Liver (tissue), 8 donors: ENCODE measurements at regions not wholly inside any gene's neighbourhood (a gene's known extent, or its start where the extent isn't known, plus 50 kb on each side); places are given as distances from the start of the nearest gene placed in this dataset.
"Not testable (repeated sequence)": the region's sequence is repeated elsewhere in the genome, so short reads cannot be mapped to it uniquely, and the experiment has no call there.

Experiments
- DNase-seq: peaks from one replicate; pipeline ENCODE4 v3.0.0-alpha.2; 2017; ENCODE audit warnings: low spot score
- H3K27ac ChIP-seq, 2 donors: one replicate each; pipeline ENCODE4 v1.7.0; 2013; ENCODE audit warnings: inconsistent platforms in 2 of 2, low read length in 2 of 2, control low read depth in 1 of 2, low read depth in 1 of 2, mild to moderate bottlenecking in 1 of 2
- H3K27me3 ChIP-seq, 4 donors: one replicate each; pipeline versions ENCODE4 v1.6.1 to v1.7.0; 2013; ENCODE audit warnings: low read length in 3 of 4, inconsistent platforms in 1 of 4, mild to moderate bottlenecking in 1 of 4, moderate library complexity in 1 of 4; ENCODE audit not compliant: control insufficient read depth in 4 of 4, insufficient read depth in 4 of 4
- H3K36me3 ChIP-seq, 4 donors: one replicate each; pipeline versions ENCODE4 v1.6.1 to v1.7.0; 2013; ENCODE audit warnings: low read length in 3 of 4, mild to moderate bottlenecking in 3 of 4, low read depth in 1 of 4, moderate library complexity in 1 of 4; ENCODE audit not compliant: control insufficient read depth in 4 of 4, insufficient read depth in 3 of 4
- H3K4me1 ChIP-seq, 4 donors: one replicate each; pipeline versions ENCODE4 v1.6.1 to v1.7.0; 2013; ENCODE audit warnings: low read length in 3 of 4, mild to moderate bottlenecking in 3 of 4, moderate library complexity in 1 of 4; ENCODE audit not compliant: control insufficient read depth in 4 of 4, insufficient read depth in 4 of 4
- H3K4me3 ChIP-seq, 3 donors: one replicate each; pipeline versions ENCODE4 v1.6.1 to v1.7.0; 2013; ENCODE audit warnings: low read length in 3 of 3, control low read depth in 1 of 3, low read depth in 1 of 3, mild to moderate bottlenecking in 1 of 3
- H3K9ac ChIP-seq, 2 donors: one replicate each; pipeline ENCODE4 v1.7.0; 2013; ENCODE audit warnings: low read length in 2 of 2, mild to moderate bottlenecking in 2 of 2, moderate library complexity in 2 of 2, control low read depth in 1 of 2, low read depth in 1 of 2
- H3K9me3 ChIP-seq, 4 donors: one replicate each; pipeline versions ENCODE4 v1.6.1 to v1.7.0; 2013; ENCODE audit warnings: low read length in 3 of 4; ENCODE audit not compliant: control insufficient read depth in 4 of 4
- EGR1 ChIP-seq, 2 donors: IDR thresholded peaks; 2 replicates each; pipeline ENCODE4 v1.6.1; 2016 to 2018; ENCODE audit warnings: antibody characterized with exemption in 2 of 2, low read depth in 2 of 2
- FOXA1 ChIP-seq: IDR thresholded peaks from 2 replicates; pipeline ENCODE4 v1.6.1; 2016; ENCODE audit warnings: antibody characterized with exemption
- FOXA2 ChIP-seq: IDR thresholded peaks from 2 replicates; pipeline ENCODE4 v1.6.1; 2016; ENCODE audit warnings: antibody characterized with exemption
- GABPA ChIP-seq, 2 donors: IDR thresholded peaks in 1 of 2; conservative IDR thresholded peaks in 1 of 2; 2 replicates each; pipeline ENCODE4 v1.6.1; 2016; ENCODE audit warnings: antibody characterized with exemption in 2 of 2, mild to moderate bottlenecking in 1 of 2, moderate library complexity in 1 of 2
- HNF4A ChIP-seq, 2 donors: conservative IDR thresholded peaks; 2 replicates each; pipeline ENCODE4 v1.6.1; 2016; ENCODE audit warnings: antibody characterized with exemption in 2 of 2, mild to moderate bottlenecking in 2 of 2
- HNF4G ChIP-seq: IDR thresholded peaks from 2 replicates; pipeline ENCODE4 v1.6.1; 2016; ENCODE audit warnings: antibody characterized with exemption
- JUND ChIP-seq, 2 donors: IDR thresholded peaks; 2 replicates each; pipeline ENCODE4 v1.6.1; 2016; ENCODE audit warnings: antibody characterized with exemption in 2 of 2
- NR2F2 ChIP-seq: IDR thresholded peaks from 2 replicates; pipeline ENCODE4 v1.6.1; 2016; ENCODE audit warnings: antibody characterized with exemption
- RAD21 ChIP-seq, 2 donors: IDR thresholded peaks; 2 replicates each; pipeline ENCODE4 v1.6.1; 2016; ENCODE audit warnings: antibody characterized with exemption in 2 of 2, mild to moderate bottlenecking in 2 of 2
- RXRA ChIP-seq, 2 donors: IDR thresholded peaks; 2 replicates each; pipeline ENCODE4 v1.6.1; 2017 to 2018; ENCODE audit warnings: antibody characterized with exemption in 2 of 2, mild to moderate bottlenecking in 1 of 2
- SP1 ChIP-seq: IDR thresholded peaks from 2 replicates; pipeline ENCODE4 v1.6.1; 2018; ENCODE audit warnings: antibody characterized with exemption, mild to moderate bottlenecking
- TAF1 ChIP-seq: conservative IDR thresholded peaks from 2 replicates; pipeline ENCODE4 v1.6.1; 2016; ENCODE audit warnings: antibody characterized with exemption, mild to moderate bottlenecking
- YY1 ChIP-seq: IDR thresholded peaks from 2 replicates; pipeline ENCODE4 v1.6.1; 2016; ENCODE audit warnings: antibody characterized with exemption, mild to moderate bottlenecking
- WGBS: extraction: QIAGEN DNeasy Blood & Tissue Kit; methylation state at CpG from one replicate; pipeline ENCODE4 v1.1.7; 2013; 5-methylcytosine and 5-hydroxymethylcytosine counted together
- TF ChIP-seq, protein P1 (sequence below): IDR thresholded peaks from 2 replicates; pipeline ENCODE4 v1.6.1; 2016; ENCODE audit warnings: antibody characterized with exemption
- TF ChIP-seq, protein P2 (sequence below): IDR thresholded peaks from 2 replicates; pipeline ENCODE4 v1.6.1; 2016; ENCODE audit warnings: antibody characterized with exemption
- TF ChIP-seq, protein P3 (sequence below): IDR thresholded peaks from 2 replicates; pipeline ENCODE4 v1.6.1; 2016; ENCODE audit warnings: antibody characterized with exemption
- TF ChIP-seq, protein P4 (sequence below): IDR thresholded peaks from 2 replicates; pipeline ENCODE4 v1.6.1; 2016; ENCODE audit warnings: antibody characterized with exemption, mild to moderate bottlenecking
- TF ChIP-seq, protein P5 (sequence below): fragments of 150-350 bp; IDR thresholded peaks from 2 replicates; pipeline ENCODE4 v1.5.1; 2017; ENCODE audit warnings: improper control_type of control experiment, low read depth, low read length; ENCODE audit not compliant: missing input control
- donor health status: healthy.
- donor health status: healthy.
- donor health status: healthy.
- donor health status: healthy.
- donor health status: healthy.

DNA sequence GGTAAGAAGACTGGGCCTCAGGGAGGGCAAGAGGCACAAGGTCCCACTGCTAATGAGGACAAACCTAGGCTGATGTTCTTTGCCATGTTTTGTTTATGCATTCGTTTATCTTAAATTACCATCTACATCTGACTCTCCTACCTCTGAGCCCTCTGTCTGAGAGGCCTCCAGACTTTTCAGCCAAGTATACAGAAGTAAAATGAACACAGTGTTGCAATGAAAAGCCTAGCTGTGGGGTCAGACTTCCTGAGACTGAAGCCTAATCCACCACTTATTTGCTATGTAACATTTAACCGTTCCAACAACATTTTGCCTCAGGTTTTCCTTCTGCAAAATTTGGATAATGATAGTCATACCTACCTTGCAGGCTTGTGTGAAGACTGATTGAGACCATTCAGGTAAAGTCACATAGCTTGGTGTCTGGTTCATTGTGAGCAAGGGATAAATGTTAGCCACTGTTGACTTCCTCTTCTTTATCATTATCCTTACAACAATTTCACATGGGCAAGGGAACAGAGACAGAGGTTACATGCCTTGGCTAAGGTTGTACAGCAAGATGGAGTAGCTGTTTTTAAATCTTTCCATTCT, 374.9 kb upstream of the CLINT1 start:
- Histone ChIP-seq H3K9me3 (no peaks in the 10 kb centered on the region), H3K27ac (no peak overlapping the region), H3K36me3 (no peaks in the 10 kb centered on the region), H3K9ac (no peak overlapping the region), H3K4me3 (no peak overlapping the region), H3K27me3 (no peaks in the 10 kb centered on the region), H3K4me1 (no peaks in the 10 kb centered on the region)
- TF ChIP-seq YY1 (no peak), JUND (IDR thresholded peaks at IDR 0.05) (no peak), GABPA (IDR thresholded peaks at IDR 0.05 in 1 of 2, conservative IDR thresholded peaks at IDR 0.05 in 1 of 2) (no peak), RAD21 (IDR thresholded peaks at IDR 0.05) (no peak), TAF1 (no peak), NR2F2 (no peak), HNF4A (conservative IDR thresholded peaks at IDR 0.05) (no peak), RXRA (IDR thresholded peaks at IDR 0.05) (no peak), FOXA1 (no peak), FOXA2 (no peak), HNF4G (no peak), SP1 (no peak), EGR1 (IDR thresholded peaks at IDR 0.05; ENCODE audit: low read depth in 2 of 2) (no peak)
- TF ChIP-seq, protein P1, sequence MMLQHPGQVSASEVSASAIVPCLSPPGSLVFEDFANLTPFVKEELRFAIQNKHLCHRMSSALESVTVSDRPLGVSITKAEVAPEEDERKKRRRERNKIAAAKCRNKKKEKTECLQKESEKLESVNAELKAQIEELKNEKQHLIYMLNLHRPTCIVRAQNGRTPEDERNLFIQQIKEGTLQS = no peak
- TF ChIP-seq, protein P2, sequence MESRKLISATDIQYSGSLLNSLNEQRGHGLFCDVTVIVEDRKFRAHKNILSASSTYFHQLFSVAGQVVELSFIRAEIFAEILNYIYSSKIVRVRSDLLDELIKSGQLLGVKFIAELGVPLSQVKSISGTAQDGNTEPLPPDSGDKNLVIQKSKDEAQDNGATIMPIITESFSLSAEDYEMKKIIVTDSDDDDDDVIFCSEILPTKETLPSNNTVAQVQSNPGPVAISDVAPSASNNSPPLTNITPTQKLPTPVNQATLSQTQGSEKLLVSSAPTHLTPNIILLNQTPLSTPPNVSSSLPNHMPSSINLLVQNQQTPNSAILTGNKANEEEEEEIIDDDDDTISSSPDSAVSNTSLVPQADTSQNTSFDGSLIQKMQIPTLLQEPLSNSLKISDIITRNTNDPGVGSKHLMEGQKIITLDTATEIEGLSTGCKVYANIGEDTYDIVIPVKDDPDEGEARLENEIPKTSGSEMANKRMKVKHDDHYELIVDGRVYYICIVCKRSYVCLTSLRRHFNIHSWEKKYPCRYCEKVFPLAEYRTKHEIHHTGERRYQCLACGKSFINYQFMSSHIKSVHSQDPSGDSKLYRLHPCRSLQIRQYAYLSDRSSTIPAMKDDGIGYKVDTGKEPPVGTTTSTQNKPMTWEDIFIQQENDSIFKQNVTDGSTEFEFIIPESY = no peak
- TF ChIP-seq, protein P3, sequence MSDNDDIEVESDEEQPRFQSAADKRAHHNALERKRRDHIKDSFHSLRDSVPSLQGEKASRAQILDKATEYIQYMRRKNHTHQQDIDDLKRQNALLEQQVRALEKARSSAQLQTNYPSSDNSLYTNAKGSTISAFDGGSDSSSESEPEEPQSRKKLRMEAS = no peak
- TF ChIP-seq, protein P4, sequence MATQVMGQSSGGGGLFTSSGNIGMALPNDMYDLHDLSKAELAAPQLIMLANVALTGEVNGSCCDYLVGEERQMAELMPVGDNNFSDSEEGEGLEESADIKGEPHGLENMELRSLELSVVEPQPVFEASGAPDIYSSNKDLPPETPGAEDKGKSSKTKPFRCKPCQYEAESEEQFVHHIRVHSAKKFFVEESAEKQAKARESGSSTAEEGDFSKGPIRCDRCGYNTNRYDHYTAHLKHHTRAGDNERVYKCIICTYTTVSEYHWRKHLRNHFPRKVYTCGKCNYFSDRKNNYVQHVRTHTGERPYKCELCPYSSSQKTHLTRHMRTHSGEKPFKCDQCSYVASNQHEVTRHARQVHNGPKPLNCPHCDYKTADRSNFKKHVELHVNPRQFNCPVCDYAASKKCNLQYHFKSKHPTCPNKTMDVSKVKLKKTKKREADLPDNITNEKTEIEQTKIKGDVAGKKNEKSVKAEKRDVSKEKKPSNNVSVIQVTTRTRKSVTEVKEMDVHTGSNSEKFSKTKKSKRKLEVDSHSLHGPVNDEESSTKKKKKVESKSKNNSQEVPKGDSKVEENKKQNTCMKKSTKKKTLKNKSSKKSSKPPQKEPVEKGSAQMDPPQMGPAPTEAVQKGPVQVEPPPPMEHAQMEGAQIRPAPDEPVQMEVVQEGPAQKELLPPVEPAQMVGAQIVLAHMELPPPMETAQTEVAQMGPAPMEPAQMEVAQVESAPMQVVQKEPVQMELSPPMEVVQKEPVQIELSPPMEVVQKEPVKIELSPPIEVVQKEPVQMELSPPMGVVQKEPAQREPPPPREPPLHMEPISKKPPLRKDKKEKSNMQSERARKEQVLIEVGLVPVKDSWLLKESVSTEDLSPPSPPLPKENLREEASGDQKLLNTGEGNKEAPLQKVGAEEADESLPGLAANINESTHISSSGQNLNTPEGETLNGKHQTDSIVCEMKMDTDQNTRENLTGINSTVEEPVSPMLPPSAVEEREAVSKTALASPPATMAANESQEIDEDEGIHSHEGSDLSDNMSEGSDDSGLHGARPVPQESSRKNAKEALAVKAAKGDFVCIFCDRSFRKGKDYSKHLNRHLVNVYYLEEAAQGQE = no peak
- TF ChIP-seq, protein P5, sequence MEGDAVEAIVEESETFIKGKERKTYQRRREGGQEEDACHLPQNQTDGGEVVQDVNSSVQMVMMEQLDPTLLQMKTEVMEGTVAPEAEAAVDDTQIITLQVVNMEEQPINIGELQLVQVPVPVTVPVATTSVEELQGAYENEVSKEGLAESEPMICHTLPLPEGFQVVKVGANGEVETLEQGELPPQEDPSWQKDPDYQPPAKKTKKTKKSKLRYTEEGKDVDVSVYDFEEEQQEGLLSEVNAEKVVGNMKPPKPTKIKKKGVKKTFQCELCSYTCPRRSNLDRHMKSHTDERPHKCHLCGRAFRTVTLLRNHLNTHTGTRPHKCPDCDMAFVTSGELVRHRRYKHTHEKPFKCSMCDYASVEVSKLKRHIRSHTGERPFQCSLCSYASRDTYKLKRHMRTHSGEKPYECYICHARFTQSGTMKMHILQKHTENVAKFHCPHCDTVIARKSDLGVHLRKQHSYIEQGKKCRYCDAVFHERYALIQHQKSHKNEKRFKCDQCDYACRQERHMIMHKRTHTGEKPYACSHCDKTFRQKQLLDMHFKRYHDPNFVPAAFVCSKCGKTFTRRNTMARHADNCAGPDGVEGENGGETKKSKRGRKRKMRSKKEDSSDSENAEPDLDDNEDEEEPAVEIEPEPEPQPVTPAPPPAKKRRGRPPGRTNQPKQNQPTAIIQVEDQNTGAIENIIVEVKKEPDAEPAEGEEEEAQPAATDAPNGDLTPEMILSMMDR = no peak
- DNase-seq = no peak
- 85% methylated on average over 2 of the region's 2 CpGs for WGBS

DNA sequence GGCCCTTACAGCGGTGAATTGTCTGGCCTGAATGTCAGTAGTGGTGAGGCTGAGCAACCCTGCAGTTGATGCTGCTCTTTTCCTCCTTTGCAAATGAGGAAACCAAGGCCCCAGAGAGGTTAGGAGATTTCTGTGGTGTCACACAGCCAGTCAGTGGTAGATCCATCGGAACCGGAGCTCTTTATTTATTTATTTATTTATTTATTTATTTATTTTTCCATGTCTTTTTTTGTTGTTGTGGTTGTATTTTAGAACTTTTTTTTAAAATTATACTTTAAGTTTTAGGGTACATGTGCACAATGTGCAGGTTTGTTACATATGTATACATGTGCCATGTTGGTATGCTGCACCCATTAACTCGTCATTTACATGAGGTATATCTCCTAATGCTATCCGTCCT, 368.4 kb upstream of the CLINT1 start:
- H3K27ac ChIP-seq, H3K4me3 ChIP-seq, H3K36me3 ChIP-seq, DNase-seq, H3K27me3 ChIP-seq, H3K9me3 ChIP-seq, H3K9ac ChIP-seq, H3K4me1 ChIP-seq: not testable (repeated sequence)
- 94% methylated on average over 5 of the region's 5 CpGs for WGBS
